NCI-H345 treated with DMSO at 0.1 percent for 48 hours (cell line): ENCODE measurements at regions not wholly inside any gene's neighbourhood (a gene's known extent, or its start where the extent isn't known, plus 50 kb on each side); places are given as distances from the start of the nearest gene placed in this dataset.

Experiments used
- DNase-seq: peaks from one replicate; lab custom pipeline; 2025; ENCODE audit not compliant: unreplicated experiment; lab: John Stamatoyannopoulos, UW

DNA sequence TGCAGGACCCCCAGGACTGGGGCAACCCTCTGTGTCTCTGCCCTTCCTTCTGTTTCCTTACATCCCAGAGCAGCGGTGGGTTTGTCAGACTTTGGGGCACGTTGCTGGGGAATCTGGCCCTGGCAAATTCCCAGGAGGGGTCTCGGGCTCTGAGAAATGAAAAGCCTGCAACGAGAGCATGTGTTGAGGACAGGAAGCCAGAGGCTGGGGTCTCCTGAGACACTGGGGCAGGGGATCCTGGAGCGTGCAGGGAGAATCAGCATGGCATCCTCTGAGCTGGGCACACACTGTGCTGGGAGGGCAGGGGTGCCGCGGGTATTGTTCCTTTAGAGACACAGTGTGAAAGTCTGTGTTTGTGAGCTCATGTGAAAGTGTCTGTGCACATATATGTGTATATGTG is 279.9 kb upstream of the PPP2R2D start:
- DNase-seq = no peak

GRCh38 chr10:131621784-131622624 is 278.8 kb upstream of the PPP2R2D start:
- DNase-seq = no peak

GRCh38 chr10:131625041-131625440 is 275.8 kb upstream of the PPP2R2D start:
- no peak for DNase-seq

DNA sequence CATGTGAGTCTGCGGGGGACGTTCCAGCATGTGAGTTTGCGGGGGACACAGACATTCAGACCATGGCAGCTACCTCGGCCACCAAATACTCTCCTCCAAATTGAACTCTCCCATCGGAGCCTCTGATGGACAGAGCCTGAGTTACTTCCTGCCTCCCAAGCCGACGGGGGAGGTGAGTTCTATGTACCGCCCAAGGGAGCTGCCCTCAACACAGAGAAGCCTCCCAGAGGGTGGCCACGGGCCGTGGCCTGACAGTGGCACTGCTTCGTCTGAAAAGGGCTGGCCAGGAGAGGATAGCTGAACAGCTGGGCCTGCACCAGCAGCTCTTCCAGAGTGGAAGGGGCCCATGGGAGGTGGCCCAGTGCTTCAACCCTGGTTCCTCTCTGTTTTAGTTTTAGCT is 274.5 kb upstream of the PPP2R2D start:
- DNase-seq = no peak

GRCh38 chr10:131629026-131629770 is 271.6 kb upstream of the PPP2R2D start:
- DNase-seq = no peak

DNA sequence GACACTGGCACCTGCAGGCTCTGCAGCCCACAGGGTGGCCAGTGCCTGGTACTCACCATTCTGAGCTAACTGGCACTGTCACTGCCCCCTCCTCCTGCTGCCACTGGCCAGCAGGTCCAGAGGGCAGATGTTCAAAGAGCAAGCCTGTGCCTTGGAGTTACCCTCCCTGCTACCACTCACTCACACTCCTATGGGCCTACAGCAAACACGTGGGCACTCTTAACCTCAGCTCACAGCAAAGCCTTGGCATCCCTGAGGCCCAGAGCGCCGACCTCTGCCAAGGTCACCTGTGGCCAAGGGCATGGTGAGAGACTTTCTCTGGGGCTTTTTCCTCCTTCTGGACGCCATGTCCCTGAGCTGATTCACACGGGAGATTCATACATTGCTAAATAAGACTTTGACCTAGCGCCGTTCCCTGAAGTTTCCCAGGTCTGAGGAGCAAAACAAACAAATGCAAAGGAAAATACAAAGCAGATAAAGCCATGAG is 270.0 kb upstream of the PPP2R2D start:
- no peak for DNase-seq

- DNase-seq = no peak
These were observed 269.2 kb upstream of the PPP2R2D start for GRCh38 chr10:131631619-131632018.

DNA sequence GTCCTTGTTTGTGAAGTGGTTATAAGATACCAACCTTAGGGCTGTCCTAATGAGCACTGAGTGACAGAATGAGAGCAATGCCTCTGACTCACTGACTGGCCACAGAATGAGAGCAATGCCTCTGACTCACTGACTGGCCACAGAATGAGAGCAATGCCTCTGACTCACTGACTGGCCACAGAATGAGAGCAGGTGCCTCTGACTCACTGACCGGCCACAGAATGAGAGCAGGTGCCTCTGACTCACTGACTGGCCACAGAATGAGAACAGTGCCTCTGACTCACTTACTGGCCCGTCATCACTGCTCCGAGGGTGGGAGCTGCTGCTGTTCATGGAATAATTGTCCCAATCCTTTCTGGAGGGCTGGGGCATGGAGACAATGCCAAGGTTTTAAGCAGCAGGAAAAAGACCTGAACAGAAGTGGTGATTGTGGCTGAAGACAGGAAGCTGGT is 265.2 kb upstream of the PPP2R2D start:
- no peak for DNase-seq

- no peak for DNase-seq
These were observed 264.7 kb upstream of the PPP2R2D start for GRCh38 chr10:131636116-131636515.

DNA sequence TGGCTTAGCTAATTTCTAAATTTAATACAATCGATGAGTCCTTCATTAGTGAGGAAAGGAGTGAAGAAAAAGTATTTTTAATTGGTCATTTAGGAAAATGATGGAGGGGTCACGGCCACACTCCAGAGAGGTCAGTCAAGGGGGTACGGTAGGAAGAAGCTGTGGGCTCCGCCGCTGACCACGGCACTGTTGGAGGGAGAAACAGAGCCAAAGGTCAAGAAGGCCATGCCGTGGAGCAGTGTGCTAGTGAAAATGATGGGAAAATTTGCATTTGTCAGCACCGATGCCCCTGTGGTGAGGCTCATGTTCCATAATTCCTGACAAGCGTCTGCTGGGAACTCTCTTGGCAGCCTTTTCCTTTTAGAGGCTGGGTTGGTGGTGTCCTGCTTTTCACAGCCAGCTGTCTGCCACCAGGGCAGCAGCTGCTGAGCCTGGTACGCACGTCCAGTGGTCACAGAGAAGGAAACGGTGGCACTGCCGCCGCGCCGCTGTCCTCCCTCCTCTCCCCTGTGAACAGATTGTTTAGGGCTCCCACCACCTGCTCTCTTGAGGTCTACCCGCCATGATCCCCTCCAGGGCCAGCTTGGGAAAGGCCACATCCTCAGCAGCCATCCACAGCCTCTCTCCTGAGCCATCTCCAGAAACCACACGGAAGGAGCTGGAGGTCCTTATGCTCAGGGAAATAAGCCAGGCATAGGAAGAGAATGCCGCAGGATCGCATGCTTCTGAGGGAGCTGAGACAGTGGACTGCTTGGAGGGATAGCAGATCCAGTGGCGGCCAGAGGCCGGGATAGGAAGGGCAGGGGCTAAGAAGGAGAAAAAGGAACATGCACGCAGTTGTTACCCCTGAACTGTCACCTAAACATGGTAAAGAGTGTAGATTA is 263.7 kb upstream of the PPP2R2D start:
- DNase-seq = no peak

DNA sequence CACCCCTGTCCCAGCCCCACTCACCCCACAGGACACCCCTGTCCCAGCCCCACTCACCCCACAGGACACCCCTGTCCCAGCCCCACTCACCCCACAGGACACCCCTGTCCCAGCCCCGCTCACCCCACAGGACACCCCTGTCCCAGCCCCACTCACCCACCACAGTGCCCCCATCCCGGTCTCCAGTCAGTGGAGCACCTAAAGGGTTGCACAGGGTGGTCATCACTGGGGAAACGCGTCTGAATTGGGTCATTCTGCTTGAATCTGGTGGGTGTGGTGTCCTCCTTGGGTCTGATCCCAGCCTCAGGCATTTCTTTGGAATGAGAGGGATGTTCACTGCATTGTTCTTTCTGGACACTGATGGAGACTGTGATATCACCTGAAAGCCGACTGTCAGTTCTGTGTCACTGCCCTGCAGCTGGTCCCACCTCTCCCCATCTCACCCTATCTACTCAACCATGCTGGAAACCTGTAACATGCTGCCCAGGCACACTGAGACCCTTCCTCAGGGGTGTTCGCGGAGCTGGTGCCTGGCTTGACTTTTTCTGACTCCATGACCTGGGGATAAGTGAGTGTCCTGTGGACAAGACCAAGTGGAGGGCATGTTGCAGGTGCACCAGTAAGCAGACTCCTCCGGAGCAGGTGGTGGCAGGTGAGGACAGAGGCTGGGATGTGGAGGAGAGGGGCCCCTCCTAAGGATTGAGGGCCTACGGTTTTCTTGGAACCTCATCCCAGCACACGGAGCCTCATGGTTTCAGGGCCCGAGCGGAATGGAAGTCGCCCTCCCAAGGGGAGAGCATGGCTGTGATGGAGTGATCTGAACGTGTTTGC is 262.5 kb upstream of the PPP2R2D start:
- no peak for DNase-seq

GRCh38 chr10:131638880-131639278 is 261.9 kb upstream of the PPP2R2D start:
- DNase-seq = no peak

GRCh38 chr10:131640045-131640644 is 260.7 kb upstream of the PPP2R2D start:
- no peak for DNase-seq

- no peak for DNase-seq
These were observed 259.6 kb upstream of the PPP2R2D start for GRCh38 chr10:131641231-131641630.

GRCh38 chr10:131641898-131642297 is 258.9 kb upstream of the PPP2R2D start:
- DNase-seq = no peak

- no peak for DNase-seq
These were observed 257.8 kb upstream of the PPP2R2D start for GRCh38 chr10:131642966-131643365.

GRCh38 chr10:131644289-131644688 is 256.5 kb upstream of the PPP2R2D start:
- DNase-seq = no peak

GRCh38 chr10:131644864-131645658 is 255.7 kb upstream of the PPP2R2D start:
- no peak for DNase-seq

DNA sequence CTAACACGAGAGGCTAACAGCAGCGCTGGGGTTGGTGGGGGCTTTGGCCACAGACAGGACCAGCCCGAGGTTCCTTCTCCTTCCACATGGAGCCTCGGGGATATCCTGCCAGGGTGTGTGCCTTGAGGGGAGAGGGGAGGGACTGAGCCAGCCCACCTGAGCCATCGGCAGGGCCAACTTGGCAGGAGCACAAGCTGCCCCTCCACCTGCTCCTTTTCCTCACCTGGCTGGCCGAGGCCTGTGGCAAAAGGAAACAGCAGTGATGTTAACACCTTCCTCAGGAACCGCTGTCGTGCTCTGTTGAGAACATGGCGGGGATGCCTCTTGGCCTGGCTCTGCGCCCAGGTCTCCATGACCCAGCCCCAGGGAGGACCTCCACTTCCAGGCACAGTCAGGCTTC is 255.1 kb upstream of the PPP2R2D start:
- no peak for DNase-seq
